BLaER1 (cell line): ENCODE measurements at regions not wholly inside any gene's neighbourhood (a gene's known extent, or its start where the extent isn't known, plus 50 kb on each side); places are given as distances from the start of the nearest gene placed in this dataset.
"Not testable (repeated sequence)": the region's sequence is repeated elsewhere in the genome, so short reads cannot be mapped to it uniquely, and the experiment has no call there.

ENCODE experiments used
- H3K27ac ChIP-seq: shearing (Covaris generic); formaldehyde crosslinking; 2 replicates; pipeline ENCODE4 v1.8.1; 2022
- H3K27me3 ChIP-seq: shearing (Covaris generic); formaldehyde crosslinking; 2 replicates; pipeline ENCODE4 v1.8.1; 2022
- H3K36me3 ChIP-seq: shearing (Covaris generic); formaldehyde crosslinking; 2 replicates; pipeline ENCODE4 v1.8.1; 2022
- H3K4me1 ChIP-seq: shearing (Covaris generic); formaldehyde crosslinking; 2 replicates; pipeline ENCODE4 v1.8.1; 2022
- H3K4me2 ChIP-seq: shearing (Covaris generic); formaldehyde crosslinking; 2 replicates; pipeline ENCODE4 v1.8.1; 2022
- H3K4me3 ChIP-seq: shearing (Covaris generic); formaldehyde crosslinking; 2 replicates; pipeline ENCODE4 v1.8.1; 2022
- H3K9ac ChIP-seq: shearing (Covaris generic); formaldehyde crosslinking; 2 replicates; pipeline ENCODE4 v1.8.1; 2022
- H3K9me3 ChIP-seq: shearing (Covaris generic); formaldehyde crosslinking; 2 replicates; pipeline ENCODE4 v1.8.1; 2022
- H4K20me1 ChIP-seq: shearing (Covaris generic); formaldehyde crosslinking; 2 replicates; pipeline ENCODE4 v1.8.1; 2022
- Cebpa-rat ChIP-seq: shearing (Covaris generic); IDR thresholded peaks from 2 replicates; pipeline ENCODE4 v1.8.1; 2022

GRCh38 chr2:53040536-53041229 is 726.9 kb upstream of the CHAC2 start:
- Histone ChIP-seq H3K27ac (no peak overlapping the region), H3K4me1 (no peaks in the 10 kb centered on the region), H3K27me3 (no peaks in the 10 kb centered on the region), H3K9me3 (no peaks in the 10 kb centered on the region), H4K20me1 (no peaks in the 10 kb centered on the region), H3K36me3 (no peaks in the 10 kb centered on the region), H3K4me2 (no peak overlapping the region), H3K9ac (no peak overlapping the region), H3K4me3 (no peak overlapping the region)
- no peak for TF ChIP-seq Cebpa-rat

- Histone ChIP-seq H3K4me2 (no peak overlapping the region), H3K4me1 (no peaks in the 10 kb centered on the region), H3K9ac (no peak overlapping the region), H3K27ac (no peak overlapping the region), H3K4me3 (no peak overlapping the region), H3K9me3 (no peaks in the 10 kb centered on the region), H3K36me3 (no peaks in the 10 kb centered on the region), H4K20me1 (no peaks in the 10 kb centered on the region), H3K27me3 (no peaks in the 10 kb centered on the region)
- no peak for TF ChIP-seq Cebpa-rat
These were observed 731.4 kb upstream of the CHAC2 start for GRCh38 chr2:53036196-53036595.

GRCh38 chr2:53035153-53035552 is 732.5 kb upstream of the CHAC2 start:
- TF ChIP-seq Cebpa-rat: no peak
- no peaks in the 10 kb centered on the region for H3K9me3 ChIP-seq
- H3K4me3 ChIP-seq: no peak overlapping the region
- H3K36me3 ChIP-seq: no peaks in the 10 kb centered on the region
- no peak overlapping the region for H3K27ac ChIP-seq
- no peak overlapping the region for H3K4me2 ChIP-seq
- no peaks in the 10 kb centered on the region for H4K20me1 ChIP-seq
- H3K4me1 ChIP-seq: no peaks in the 10 kb centered on the region
- no peak overlapping the region for H3K9ac ChIP-seq
- no peaks in the 10 kb centered on the region for H3K27me3 ChIP-seq

- Histone ChIP-seq H3K9ac (no peak overlapping the region), H3K27me3 (no peaks in the 10 kb centered on the region), H3K9me3 (no peaks in the 10 kb centered on the region), H3K4me1 (no peaks in the 10 kb centered on the region), H3K27ac (no peak overlapping the region), H3K4me3 (no peak overlapping the region), H3K4me2 (no peak overlapping the region), H4K20me1 (no peaks in the 10 kb centered on the region), H3K36me3 (no peaks in the 10 kb centered on the region)
- no peak for TF ChIP-seq Cebpa-rat
These were observed 734.2 kb upstream of the CHAC2 start for GRCh38 chr2:53033411-53033810.

- Histone ChIP-seq H3K9me3 (no peaks in the 10 kb centered on the region), H3K4me1 (peaks cover 2% of the 10 kb centered on the region), H3K4me2 (no peak overlapping the region), H3K27ac (no peak overlapping the region), H3K36me3 (no peaks in the 10 kb centered on the region), H4K20me1 (no peaks in the 10 kb centered on the region), H3K27me3 (no peaks in the 10 kb centered on the region), H3K4me3 (no peak overlapping the region), H3K9ac (no peak overlapping the region)
- TF ChIP-seq Cebpa-rat: no peak
These were observed 738.7 kb upstream of the CHAC2 start for GRCh38 chr2:53028746-53029423.

GRCh38 chr2:53028225-53028624 is 739.4 kb upstream of the CHAC2 start:
- H3K27me3 ChIP-seq: no peaks in the 10 kb centered on the region
- no peaks in the 10 kb centered on the region for H4K20me1 ChIP-seq
- no peak for TF ChIP-seq Cebpa-rat
- H3K27ac ChIP-seq: no peak overlapping the region
- no peak overlapping the region for H3K4me3 ChIP-seq
- H3K4me1 ChIP-seq: peaks cover 7% of the 10 kb centered on the region
- no peak overlapping the region for H3K4me2 ChIP-seq
- no peaks in the 10 kb centered on the region for H3K9me3 ChIP-seq
- H3K9ac ChIP-seq: no peak overlapping the region
- no peaks in the 10 kb centered on the region for H3K36me3 ChIP-seq

- not testable (repeated sequence) for H3K4me1 ChIP-seq, H3K9me3 ChIP-seq, H3K4me3 ChIP-seq, H3K27ac ChIP-seq, H3K27me3 ChIP-seq, H4K20me1 ChIP-seq, H3K9ac ChIP-seq, H3K4me2 ChIP-seq, H3K36me3 ChIP-seq
These were observed 745.4 kb upstream of the CHAC2 start for GRCh38 chr2:53022248-53022647.

GRCh38 chr2:53021828-53022227 is 745.8 kb upstream of the CHAC2 start:
- Histone ChIP-seq H3K27me3 (no peaks in the 10 kb centered on the region), H3K4me2 (no peak overlapping the region), H3K4me1 (peaks cover 7% of the 10 kb centered on the region), H3K9me3 (no peaks in the 10 kb centered on the region), H3K4me3 (no peak overlapping the region), H3K9ac (no peak overlapping the region), H3K27ac (no peak overlapping the region), H4K20me1 (no peaks in the 10 kb centered on the region), H3K36me3 (no peaks in the 10 kb centered on the region)
- TF ChIP-seq Cebpa-rat: no peak

GRCh38 chr2:53021292-53021691 is 746.3 kb upstream of the CHAC2 start:
- Histone ChIP-seq H3K4me1 (peaks cover 7% of the 10 kb centered on the region), H4K20me1 (no peaks in the 10 kb centered on the region), H3K9ac (no peak overlapping the region)

GRCh38 chr2:53018825-53019425 is 748.7 kb upstream of the CHAC2 start:
- H3K27ac ChIP-seq: no peak overlapping the region
- no peak overlapping the region for H3K4me3 ChIP-seq
- H3K4me1 ChIP-seq: peaks cover 5% of the 10 kb centered on the region
- TF ChIP-seq Cebpa-rat: no peak
- H4K20me1 ChIP-seq: no peaks in the 10 kb centered on the region
- H3K4me2 ChIP-seq: no peak overlapping the region
- H3K36me3 ChIP-seq: no peaks in the 10 kb centered on the region
- H3K9ac ChIP-seq: no peak overlapping the region
- no peaks in the 10 kb centered on the region for H3K9me3 ChIP-seq
- H3K27me3 ChIP-seq: no peaks in the 10 kb centered on the region

More at GRCh38 chr2:53021292-53021691, 746.3 kb upstream of the CHAC2 start:
- TF ChIP-seq Cebpa-rat: no peak
- Histone ChIP-seq H3K4me2 (no peak overlapping the region), H3K27me3 (no peaks in the 10 kb centered on the region), H3K4me3 (no peak overlapping the region), H3K36me3 (no peaks in the 10 kb centered on the region), H3K27ac (no peak overlapping the region), H3K9me3 (no peaks in the 10 kb centered on the region)
